Progenitor cell of endocrine pancreas (in vitro differentiated cells): ENCODE measurements at regions not wholly inside any gene's neighbourhood (a gene's known extent, or its start where the extent isn't known, plus 50 kb on each side); places are given as distances from the start of the nearest gene placed in this dataset.

Experiments used
- DNase-seq: peaks from one replicate; pipeline ENCODE4 v3.0.0; 2021; ENCODE audit warnings: low spot score; ENCODE audit not compliant: unreplicated experiment
- H3K27ac Mint-ChIP-seq: 2 replicates; pipeline ENCODE4 v1.8.0; 2021; ENCODE audit warnings: mild to moderate bottlenecking, moderate library complexity, mixed read lengths
- H3K27me3 Mint-ChIP-seq: 2 replicates; pipeline ENCODE4 v1.8.0; 2021; ENCODE audit warnings: mixed read lengths
- H3K36me3 Mint-ChIP-seq: 2 replicates; pipeline ENCODE4 v1.8.0; 2022; ENCODE audit warnings: mixed read lengths; ENCODE audit not compliant: insufficient read depth
- H3K4me1 Mint-ChIP-seq: 2 replicates; pipeline ENCODE4 v1.8.0; 2021; ENCODE audit warnings: low read depth, mixed read lengths
- H3K4me3 Mint-ChIP-seq: 2 replicates; pipeline ENCODE4 v1.8.0; 2021; ENCODE audit warnings: low read depth, mild to moderate bottlenecking, moderate library complexity, mixed read lengths
- H3K9me3 Mint-ChIP-seq: 2 replicates; pipeline ENCODE4 v1.8.0; 2021; ENCODE audit warnings: low read depth, mixed read lengths
- TF ChIP-seq, protein P1 (sequence below): fragments of 200-600 bp; sonication (generic); IDR thresholded peaks from one replicate; pipeline ENCODE4 v1.5.0; 2021; ENCODE audit warnings: antibody characterized with exemption, mild to moderate bottlenecking; ENCODE audit not compliant: unreplicated experiment

DNA sequence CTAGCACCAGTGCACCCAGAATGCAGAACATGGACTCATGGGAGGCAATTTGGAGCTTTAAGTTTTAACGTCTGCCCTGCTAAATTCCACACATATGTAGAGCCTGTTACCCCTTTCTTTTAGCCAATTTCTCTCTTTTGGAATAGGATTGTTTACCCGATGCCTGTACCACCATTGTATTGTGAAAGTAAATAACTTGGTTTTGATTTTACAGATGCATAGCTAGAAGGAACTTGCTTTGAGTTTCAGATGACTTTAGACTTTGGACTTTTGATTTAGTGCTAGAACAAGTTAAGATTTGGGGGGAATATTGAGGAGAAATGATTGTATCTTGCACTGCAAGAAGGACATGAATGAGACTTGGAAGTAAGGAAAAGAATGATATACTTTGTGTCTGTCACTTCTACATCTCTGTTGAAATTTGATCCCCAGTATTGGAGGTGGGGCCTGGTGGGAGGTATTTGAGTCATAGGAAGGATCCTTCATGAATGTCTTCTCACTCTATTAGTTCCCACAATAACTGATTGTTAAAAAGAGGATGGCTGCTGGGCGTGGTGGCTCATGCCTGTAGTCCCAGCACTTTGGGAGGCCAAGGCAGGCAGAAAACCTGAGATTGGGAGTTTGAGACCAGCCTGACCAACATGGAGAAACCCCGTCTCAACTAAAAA is 794.8 kb upstream of the LCORL start:
- Mint-ChIP-seq H3K4me1 (no peaks in the 10 kb centered on the region), H3K9me3 (peaks cover 3% of the 10 kb centered on the region), H3K36me3 (no peaks in the 10 kb centered on the region), H3K27ac (no peak overlapping the region), H3K27me3 (no peaks in the 10 kb centered on the region), H3K4me3 (no peak overlapping the region)
- TF ChIP-seq, protein P1, sequence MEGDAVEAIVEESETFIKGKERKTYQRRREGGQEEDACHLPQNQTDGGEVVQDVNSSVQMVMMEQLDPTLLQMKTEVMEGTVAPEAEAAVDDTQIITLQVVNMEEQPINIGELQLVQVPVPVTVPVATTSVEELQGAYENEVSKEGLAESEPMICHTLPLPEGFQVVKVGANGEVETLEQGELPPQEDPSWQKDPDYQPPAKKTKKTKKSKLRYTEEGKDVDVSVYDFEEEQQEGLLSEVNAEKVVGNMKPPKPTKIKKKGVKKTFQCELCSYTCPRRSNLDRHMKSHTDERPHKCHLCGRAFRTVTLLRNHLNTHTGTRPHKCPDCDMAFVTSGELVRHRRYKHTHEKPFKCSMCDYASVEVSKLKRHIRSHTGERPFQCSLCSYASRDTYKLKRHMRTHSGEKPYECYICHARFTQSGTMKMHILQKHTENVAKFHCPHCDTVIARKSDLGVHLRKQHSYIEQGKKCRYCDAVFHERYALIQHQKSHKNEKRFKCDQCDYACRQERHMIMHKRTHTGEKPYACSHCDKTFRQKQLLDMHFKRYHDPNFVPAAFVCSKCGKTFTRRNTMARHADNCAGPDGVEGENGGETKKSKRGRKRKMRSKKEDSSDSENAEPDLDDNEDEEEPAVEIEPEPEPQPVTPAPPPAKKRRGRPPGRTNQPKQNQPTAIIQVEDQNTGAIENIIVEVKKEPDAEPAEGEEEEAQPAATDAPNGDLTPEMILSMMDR, result no peak
- DNase-seq, result no peak

- Mint-ChIP-seq H3K9me3 (peaks cover 2% of the 10 kb centered on the region), H3K4me1 (no peaks in the 10 kb centered on the region), H3K27me3 (no peaks in the 10 kb centered on the region), H3K36me3 (no peaks in the 10 kb centered on the region), H3K27ac (no peak overlapping the region), H3K4me3 (no peak overlapping the region)
- no peak for DNase-seq
- TF ChIP-seq, protein P1, result no peak
Measured at GRCh38 chr4:18815779-18816173, 794.2 kb upstream of the LCORL start.

GRCh38 chr4:18815081-18815778 is 793.7 kb upstream of the LCORL start:
- Mint-ChIP-seq H3K4me1 (no peaks in the 10 kb centered on the region), H3K4me3 (no peak overlapping the region), H3K27ac (no peak overlapping the region), H3K36me3 (no peaks in the 10 kb centered on the region), H3K9me3 (no peaks in the 10 kb centered on the region), H3K27me3 (no peaks in the 10 kb centered on the region)
- DNase-seq, result no peak
- TF ChIP-seq, protein P1, result no peak

GRCh38 chr4:18813771-18814170 is 792.2 kb upstream of the LCORL start:
- TF ChIP-seq, protein P1, result no peak
- DNase-seq, result no peak
- H3K4me1 Mint-ChIP-seq, result no peaks in the 10 kb centered on the region
- H3K9me3 Mint-ChIP-seq, result no peaks in the 10 kb centered on the region
- no peak overlapping the region for H3K27ac Mint-ChIP-seq
- H3K4me3 Mint-ChIP-seq, result no peak overlapping the region
- no peaks in the 10 kb centered on the region for H3K27me3 Mint-ChIP-seq
- no peaks in the 10 kb centered on the region for H3K36me3 Mint-ChIP-seq

GRCh38 chr4:18813055-18813454 is 791.5 kb upstream of the LCORL start:
- no peaks in the 10 kb centered on the region for H3K36me3 Mint-ChIP-seq
- H3K9me3 Mint-ChIP-seq, result no peaks in the 10 kb centered on the region
- H3K27me3 Mint-ChIP-seq, result no peaks in the 10 kb centered on the region
- no peak overlapping the region for H3K27ac Mint-ChIP-seq
- TF ChIP-seq, protein P1, result no peak
- H3K4me1 Mint-ChIP-seq, result no peaks in the 10 kb centered on the region
- H3K4me3 Mint-ChIP-seq, result no peak overlapping the region
- DNase-seq, result no peak
